HEK293T (cell line): ENCODE measurements at regions not wholly inside any gene's neighbourhood (a gene's known extent, or its start where the extent isn't known, plus 50 kb on each side); places are given as distances from the start of the nearest gene placed in this dataset.

Experiments used
- ARNT ChIP-seq: fragments of 450-650 bp; IDR thresholded peaks from 2 replicates; pipeline ENCODE4 v1.6.1; 2017; ENCODE audit warnings: mild to moderate bottlenecking
- BHLHE40 ChIP-seq: fragments of 450-650 bp; IDR thresholded peaks from 2 replicates; pipeline ENCODE4 v1.6.1; 2016; ENCODE audit warnings: mild to moderate bottlenecking, moderate library complexity, borderline replicate concordance
- CTBP1 ChIP-seq: fragments of 450-650 bp; IDR thresholded peaks from 2 replicates; pipeline ENCODE4 v1.6.1; 2016; ENCODE audit warnings: borderline replicate concordance
- ELF4 ChIP-seq: fragments of 450-650 bp; IDR thresholded peaks from 2 replicates; pipeline ENCODE4 v1.6.1; 2017; ENCODE audit warnings: antibody characterized with exemption
- FOXA1 ChIP-seq: fragments of 450-650 bp; IDR thresholded peaks from 2 replicates; pipeline ENCODE4 v1.6.1; 2016; ENCODE audit warnings: mild to moderate bottlenecking
- FOXK2 ChIP-seq: fragments of 450-650 bp; IDR thresholded peaks from 2 replicates; pipeline ENCODE4 v1.6.1; 2016; ENCODE audit warnings: mild to moderate bottlenecking
- LEF1 ChIP-seq: fragments of 450-650 bp; IDR thresholded peaks from 2 replicates; pipeline ENCODE4 v1.6.1; 2017; ENCODE audit warnings: mild to moderate bottlenecking, borderline replicate concordance
- SP1 ChIP-seq: fragments of 450-650 bp; IDR thresholded peaks from 2 replicates; pipeline ENCODE4 v1.6.1; 2017
- SUZ12 ChIP-seq: fragments of 450-650 bp; IDR thresholded peaks from 2 replicates; pipeline ENCODE4 v1.6.1; 2016; ENCODE audit warnings: mild to moderate bottlenecking
- TARDBP ChIP-seq: fragments of 450-650 bp; IDR thresholded peaks from 2 replicates; pipeline ENCODE4 v1.6.1; 2016

DNA sequence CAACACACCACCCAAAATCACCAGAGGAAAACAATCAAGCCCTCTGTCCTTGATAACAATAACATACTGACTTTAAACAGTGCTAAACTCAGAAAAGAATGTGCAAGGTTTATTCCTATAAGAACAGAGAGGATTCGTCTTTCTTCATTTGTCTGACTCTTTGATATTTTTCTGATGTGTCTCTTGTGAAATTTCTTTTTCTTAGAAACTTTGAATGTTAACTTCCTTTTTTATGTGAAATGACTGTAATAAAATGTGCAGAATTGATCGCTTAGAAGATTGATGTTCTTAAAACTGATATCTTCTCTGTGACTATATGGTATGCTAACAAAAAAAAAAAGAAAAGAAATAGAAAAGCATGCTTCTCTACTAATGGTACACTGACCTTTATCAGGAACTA, 947.4 kb upstream of the CITED2 start:
- TF ChIP-seq ELF4 (no peak), TARDBP (no peak), CTBP1 (no peak), ARNT (no peak), SP1 (no peak), FOXA1 (no peak), FOXK2 (no peak), SUZ12 (no peak), BHLHE40 (no peak), LEF1 (no peak)
